ENCODE measurements at regions not wholly inside any gene's neighbourhood (a gene's known extent, or its start where the extent isn't known, plus 50 kb on each side); places are given as distances from the start of the nearest gene placed in this dataset.

DNA sequence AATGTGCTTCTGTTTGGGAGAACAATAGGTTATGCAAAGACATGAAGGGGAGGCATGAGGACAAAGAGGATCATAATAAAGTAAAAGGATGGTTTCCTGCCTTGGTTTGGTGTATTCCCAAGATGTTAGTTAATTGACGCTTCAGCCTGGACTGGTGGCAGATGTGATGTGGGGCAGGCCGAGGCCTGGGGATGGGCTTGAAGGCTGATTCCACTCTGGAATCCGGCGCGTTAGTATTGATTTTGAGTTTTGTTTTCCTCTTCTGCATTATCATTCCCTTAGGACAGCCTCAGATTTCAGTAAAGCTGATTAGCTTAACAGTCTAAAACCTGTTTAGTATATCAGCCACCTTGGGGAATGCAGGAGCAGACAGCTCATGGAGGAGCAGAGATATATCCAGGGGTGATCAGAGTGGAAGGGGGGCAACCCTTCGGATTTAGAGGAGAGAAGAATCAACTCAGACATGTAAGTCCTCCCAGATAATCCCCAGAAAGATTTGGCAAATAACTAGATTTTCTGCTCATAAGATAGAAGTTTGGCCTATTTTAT lies 159.8 kb upstream of the MTPN start:
- no peak overlapping the region for H3K27ac Mint-ChIP-seq
- ChIA-PET CTCF (interaction anchor here (1.1 kb wide), 1 partner anchor 22 kb away, joined by 3 read pairs; no protein-coding TSS in a partner anchor), POLR2A (no interaction called here)
- Histone ChIP-seq H3K4me1 (ENCODE audit: control insufficient read depth in 2 of 2, insufficient read depth in 2 of 2, low read length in 2 of 2) (no peaks in the 10 kb centered on the region), H3K4me3 (ENCODE audit: control extremely low read depth in 1 of 5, extremely low read depth in 1 of 5, insufficient read depth in 1 of 5, low read depth in 2 of 5, low read length in 4 of 5) (no peak overlapping the region), H3K27ac (ENCODE audit: low read length in 2 of 2) (no peak overlapping the region), H3K36me3 (replicated peaks in 1 of 2; ENCODE audit: control extremely low read depth in 1 of 2, control insufficient read depth in 1 of 2, extremely low read depth in 1 of 2, insufficient read depth in 2 of 2, low read length in 1 of 2) (no peaks in the 10 kb centered on the region), H3K9ac (ENCODE audit: low read length) (no peak overlapping the region), H3K9me3 (ENCODE audit: control extremely low read depth in 1 of 3, control insufficient read depth in 2 of 3, insufficient read depth in 1 of 3, low read length in 2 of 3) (no peaks in the 10 kb centered on the region), H2AFZ (ENCODE audit: insufficient read depth, low read depth, low read length, poor library complexity, severe bottlenecking) (no peak overlapping the region), H3K4me2 (replicated peaks; ENCODE audit: low read depth, low read length, poor library complexity, severe bottlenecking) (no peak overlapping the region), H4K20me1 (ENCODE audit: control insufficient read depth, insufficient read depth, low read length, poor library complexity, severe bottlenecking) (no peaks in the 10 kb centered on the region), H3K27me3 (replicated peaks in 1 of 4; ENCODE audit: control extremely low read depth in 1 of 4, control insufficient read depth in 3 of 4, insufficient read depth in 4 of 4, low read length in 3 of 4) (no peaks in the 10 kb centered on the region), H3K79me2 (ENCODE audit: control insufficient read depth, insufficient read depth, low read length) (no peaks in the 10 kb centered on the region)
- H3K4me1 Mint-ChIP-seq: no peaks in the 10 kb centered on the region
- intact Hi-C loops (cut with micrococcal nuclease): no loop called here
- peaks cover 12% of the 10 kb centered on the region for H3K27me3 Mint-ChIP-seq
- H3K9me3 Mint-ChIP-seq (ENCODE audit: insufficient read depth): no peaks in the 10 kb centered on the region
- TF ChIP-seq EZH2 (IDR thresholded peaks at IDR 0.05; ENCODE audit: borderline replicate concordance, insufficient read depth, low read depth, low read length, poor library complexity, severe bottlenecking): no peak
- TF ChIP-seq, protein P1, sequence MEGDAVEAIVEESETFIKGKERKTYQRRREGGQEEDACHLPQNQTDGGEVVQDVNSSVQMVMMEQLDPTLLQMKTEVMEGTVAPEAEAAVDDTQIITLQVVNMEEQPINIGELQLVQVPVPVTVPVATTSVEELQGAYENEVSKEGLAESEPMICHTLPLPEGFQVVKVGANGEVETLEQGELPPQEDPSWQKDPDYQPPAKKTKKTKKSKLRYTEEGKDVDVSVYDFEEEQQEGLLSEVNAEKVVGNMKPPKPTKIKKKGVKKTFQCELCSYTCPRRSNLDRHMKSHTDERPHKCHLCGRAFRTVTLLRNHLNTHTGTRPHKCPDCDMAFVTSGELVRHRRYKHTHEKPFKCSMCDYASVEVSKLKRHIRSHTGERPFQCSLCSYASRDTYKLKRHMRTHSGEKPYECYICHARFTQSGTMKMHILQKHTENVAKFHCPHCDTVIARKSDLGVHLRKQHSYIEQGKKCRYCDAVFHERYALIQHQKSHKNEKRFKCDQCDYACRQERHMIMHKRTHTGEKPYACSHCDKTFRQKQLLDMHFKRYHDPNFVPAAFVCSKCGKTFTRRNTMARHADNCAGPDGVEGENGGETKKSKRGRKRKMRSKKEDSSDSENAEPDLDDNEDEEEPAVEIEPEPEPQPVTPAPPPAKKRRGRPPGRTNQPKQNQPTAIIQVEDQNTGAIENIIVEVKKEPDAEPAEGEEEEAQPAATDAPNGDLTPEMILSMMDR (IDR thresholded peaks at IDR 0.05): no peak
- H3K4me3 Mint-ChIP-seq: no peak overlapping the region
- no peak for DNase-seq
- ATAC-seq (ENCODE audit: low read depth): no peak
- 100% methylated on average over 2 of the region's 6 CpGs for WGBS (ENCODE audit: insufficient coverage)

DNA sequence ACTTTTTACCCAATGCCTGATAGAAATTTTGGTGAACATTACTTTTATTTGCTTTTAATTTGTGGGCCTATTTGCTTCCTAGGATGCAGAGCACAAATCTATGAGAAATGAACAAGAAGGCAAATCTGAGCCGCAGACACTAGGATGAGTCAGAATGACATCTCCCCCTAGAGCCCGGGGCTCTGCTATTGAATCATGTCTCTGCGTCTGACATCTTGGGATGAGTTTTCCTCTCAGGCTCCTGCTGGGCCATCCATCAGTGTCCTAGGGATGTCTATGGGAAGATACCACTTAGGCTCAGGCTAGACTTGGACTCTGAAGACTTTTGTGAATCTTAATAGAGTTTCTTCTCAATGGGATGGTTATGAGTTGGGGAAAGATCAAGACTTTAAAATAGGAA lies 157.3 kb upstream of the MTPN start:
- H3K79me2 ChIP-seq (ENCODE audit: control insufficient read depth, insufficient read depth, low read length): no peaks in the 10 kb centered on the region
- Mint-ChIP-seq H3K9me3 (ENCODE audit: insufficient read depth) (no peaks in the 10 kb centered on the region), H3K27me3 (peaks cover 12% of the 10 kb centered on the region), H3K4me1 (no peaks in the 10 kb centered on the region), H3K27ac (no peak overlapping the region), H3K4me3 (no peak overlapping the region)
- ChIA-PET CTCF (no interaction called here), POLR2A (no interaction called here)
- no peaks in the 10 kb centered on the region for H3K9me3 ChIP-seq (ENCODE audit: control extremely low read depth in 1 of 3, control insufficient read depth in 2 of 3, insufficient read depth in 1 of 3, low read length in 2 of 3)
- H4K20me1 ChIP-seq (ENCODE audit: control insufficient read depth, insufficient read depth, low read length, poor library complexity, severe bottlenecking): no peaks in the 10 kb centered on the region
- H3K4me1 ChIP-seq (ENCODE audit: control insufficient read depth in 2 of 2, insufficient read depth in 2 of 2, low read length in 2 of 2): no peaks in the 10 kb centered on the region
- TF ChIP-seq, protein P1 (IDR thresholded peaks at IDR 0.05): no peak
- TF ChIP-seq EZH2 (IDR thresholded peaks at IDR 0.05; ENCODE audit: borderline replicate concordance, insufficient read depth, low read depth, low read length, poor library complexity, severe bottlenecking): no peak
- H3K4me3 ChIP-seq (ENCODE audit: control extremely low read depth in 1 of 5, extremely low read depth in 1 of 5, insufficient read depth in 1 of 5, low read depth in 2 of 5, low read length in 4 of 5): no peak overlapping the region
- intact Hi-C loops (cut with micrococcal nuclease): no loop called here
- ATAC-seq (ENCODE audit: low read depth): no peak
- H3K36me3 ChIP-seq (replicated peaks in 1 of 2; ENCODE audit: control extremely low read depth in 1 of 2, control insufficient read depth in 1 of 2, extremely low read depth in 1 of 2, insufficient read depth in 2 of 2, low read length in 1 of 2): no peaks in the 10 kb centered on the region
- no peak for DNase-seq
- H3K9ac ChIP-seq (ENCODE audit: low read length): no peak overlapping the region
- H2AFZ ChIP-seq (ENCODE audit: insufficient read depth, low read depth, low read length, poor library complexity, severe bottlenecking): no peak overlapping the region
- H3K4me2 ChIP-seq (replicated peaks; ENCODE audit: low read depth, low read length, poor library complexity, severe bottlenecking): no peak overlapping the region
- WGBS (ENCODE audit: insufficient coverage): 75% methylated on average over 2 of the region's 3 CpGs
- no peak overlapping the region for H3K27ac ChIP-seq (ENCODE audit: low read length in 2 of 2)
- no peaks in the 10 kb centered on the region for H3K27me3 ChIP-seq (replicated peaks in 1 of 4; ENCODE audit: control extremely low read depth in 1 of 4, control insufficient read depth in 3 of 4, insufficient read depth in 4 of 4, low read length in 3 of 4)

Data from B cell (primary cell).